NCI-H226 (cell line): ENCODE measurements at regions not wholly inside any gene's neighbourhood (a gene's known extent, or its start where the extent isn't known, plus 50 kb on each side); places are given as distances from the start of the nearest gene placed in this dataset.

Experiments
- DNase-seq: peaks from one replicate; pipeline ENCODE4 v3.0.0-alpha.2; 2015

DNA sequence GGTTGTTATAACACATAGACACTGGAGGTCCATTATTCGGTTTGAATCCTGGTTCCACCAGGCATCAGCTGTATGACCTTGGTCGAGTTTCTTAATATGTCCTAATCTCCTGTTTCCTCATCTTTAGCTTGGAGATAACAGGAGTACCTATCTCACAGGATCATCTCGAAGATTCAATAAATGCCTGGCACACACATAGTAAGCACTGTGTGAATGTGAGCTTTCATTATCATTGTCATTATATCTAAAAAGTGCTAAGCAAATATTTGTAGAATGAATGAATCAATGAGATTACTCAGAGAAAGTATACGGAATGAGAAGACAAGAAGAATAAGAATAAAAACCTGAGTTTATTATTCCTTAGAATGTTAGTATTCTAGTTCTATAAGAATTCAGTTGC lies 227.4 kb upstream of the CFAP20DC start:
- DNase-seq: no peak

DNA sequence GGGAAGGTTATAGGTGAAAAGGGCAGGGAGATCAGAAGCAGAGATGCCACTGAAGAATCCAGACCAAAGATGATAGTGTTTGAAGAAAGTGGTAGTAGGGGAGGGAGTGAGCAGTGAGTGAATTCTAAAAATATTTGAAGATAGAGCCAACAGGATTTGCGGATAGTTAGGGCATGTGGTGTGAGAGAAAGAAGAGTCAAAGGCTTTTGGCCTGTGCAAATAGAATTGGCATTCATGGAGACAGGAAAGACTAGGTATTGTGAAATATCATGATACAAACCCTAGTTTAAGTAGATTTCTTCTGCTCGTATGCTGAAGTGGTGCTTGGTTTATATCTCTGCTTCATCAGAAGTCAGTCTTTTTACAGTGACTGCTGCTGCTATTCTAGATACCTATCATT lies 224.2 kb upstream of the CFAP20DC start:
- peak; percentile 75 for DNase-seq

- DNase-seq: no peak
These were observed 222.1 kb upstream of the CFAP20DC start for GRCh38 chr3:59271971-59272370.

- no peak for DNase-seq
These were observed 221.1 kb upstream of the CFAP20DC start for GRCh38 chr3:59270921-59271320.

DNA sequence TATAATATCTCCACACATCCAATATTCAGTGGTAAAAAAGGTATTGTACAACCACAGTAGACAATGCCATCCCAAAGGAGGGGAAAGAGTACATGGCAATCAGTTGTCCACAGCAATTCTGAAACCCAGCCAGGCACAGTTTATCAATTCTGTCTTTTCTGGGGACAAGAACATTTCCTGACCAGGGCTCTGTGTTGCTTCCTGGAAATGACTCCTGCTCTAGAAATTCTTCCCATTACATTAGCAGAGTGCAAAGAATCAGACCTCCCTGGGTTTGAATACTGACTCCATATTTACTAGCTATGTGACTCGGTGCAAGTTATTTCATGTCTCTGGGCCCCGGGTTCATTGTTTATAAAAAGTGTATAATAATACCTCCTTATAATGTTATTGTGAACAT lies 220.4 kb upstream of the CFAP20DC start:
- no peak for DNase-seq

GRCh38 chr3:59268170-59268569 lies 218.3 kb upstream of the CFAP20DC start:
- peak; percentile 52 for DNase-seq

DNA sequence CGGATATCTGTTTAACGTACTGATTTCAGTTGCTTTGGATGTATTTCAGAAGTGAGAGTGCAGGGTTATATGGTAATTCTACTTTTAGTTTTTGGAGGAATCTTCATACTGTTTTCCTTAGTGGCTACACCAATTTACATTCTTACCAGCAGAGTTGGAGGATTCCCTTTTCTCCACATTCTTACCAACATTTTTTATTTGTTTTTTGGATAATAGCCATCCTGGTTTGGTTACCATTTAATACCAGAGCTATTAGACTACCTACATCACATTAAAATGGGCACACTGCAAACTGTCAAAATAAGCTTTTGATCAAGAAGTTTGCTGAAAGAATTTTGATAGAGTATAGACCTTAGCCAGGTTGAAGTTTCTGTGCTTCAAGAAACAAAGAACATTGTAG lies 217.2 kb upstream of the CFAP20DC start:
- no peak for DNase-seq

- DNase-seq: no peak
These were observed 216.7 kb upstream of the CFAP20DC start for GRCh38 chr3:59266551-59266950.

GRCh38 chr3:59265566-59265965 lies 215.7 kb upstream of the CFAP20DC start:
- no peak for DNase-seq

- DNase-seq: no peak
These were observed 214.5 kb upstream of the CFAP20DC start for GRCh38 chr3:59264366-59264765.

GRCh38 chr3:59263152-59263551 lies 213.3 kb upstream of the CFAP20DC start:
- no peak for DNase-seq

GRCh38 chr3:59262076-59262498 lies 212.3 kb upstream of the CFAP20DC start:
- DNase-seq: no peak

DNA sequence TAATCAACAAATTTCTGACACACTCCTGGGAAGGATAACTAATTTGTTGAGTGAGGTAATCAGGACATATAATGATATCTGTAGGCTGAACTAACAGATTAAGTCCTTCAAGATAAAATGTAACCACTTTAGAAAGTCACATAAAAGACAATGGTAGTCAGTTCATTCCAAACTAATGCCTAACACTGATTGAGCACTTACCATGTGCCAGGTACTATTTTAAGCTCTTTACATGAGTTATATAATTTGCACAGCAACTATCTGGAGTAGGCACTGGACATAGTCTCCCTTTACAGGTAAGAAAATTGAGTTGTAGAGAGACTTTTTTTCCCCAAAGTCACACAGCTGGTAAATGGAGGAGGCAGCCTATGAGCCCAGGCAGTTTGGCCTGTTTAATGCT lies 211.2 kb upstream of the CFAP20DC start:
- no peak for DNase-seq

DNA sequence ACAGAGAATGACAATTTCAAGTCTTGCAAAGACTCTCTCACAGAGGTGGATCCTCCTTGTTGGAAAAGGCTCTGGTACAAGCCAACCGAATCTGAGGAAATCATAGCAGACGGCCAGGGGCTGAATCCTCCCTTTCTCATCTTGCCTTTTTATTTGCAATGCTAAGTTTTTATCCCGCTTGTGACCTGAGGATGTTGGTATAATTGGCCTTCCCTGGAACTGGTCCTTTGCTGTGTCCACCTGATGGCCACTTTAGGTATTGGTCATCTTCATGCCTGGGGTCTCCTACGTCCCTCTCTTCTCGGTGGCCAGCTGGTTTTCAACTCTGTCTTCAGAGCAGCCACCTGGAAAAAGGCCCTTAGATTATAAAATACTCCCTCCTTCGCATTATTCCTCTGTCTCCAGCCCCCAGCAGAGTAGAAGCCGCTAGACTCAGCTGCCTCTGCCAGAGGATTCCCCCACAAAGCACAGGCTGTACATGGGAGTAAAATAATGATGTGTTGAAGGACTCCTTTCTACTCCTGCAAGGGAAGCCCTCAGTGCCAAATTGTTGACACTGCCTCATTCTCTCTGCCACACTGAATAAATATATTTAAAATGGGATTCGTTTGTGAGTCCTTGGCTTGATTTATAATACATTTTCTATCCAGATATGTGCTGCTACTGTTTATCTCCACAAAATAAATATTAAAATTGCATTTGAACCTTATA lies 208.9 kb upstream of the CFAP20DC start:
- no peak for DNase-seq

DNA sequence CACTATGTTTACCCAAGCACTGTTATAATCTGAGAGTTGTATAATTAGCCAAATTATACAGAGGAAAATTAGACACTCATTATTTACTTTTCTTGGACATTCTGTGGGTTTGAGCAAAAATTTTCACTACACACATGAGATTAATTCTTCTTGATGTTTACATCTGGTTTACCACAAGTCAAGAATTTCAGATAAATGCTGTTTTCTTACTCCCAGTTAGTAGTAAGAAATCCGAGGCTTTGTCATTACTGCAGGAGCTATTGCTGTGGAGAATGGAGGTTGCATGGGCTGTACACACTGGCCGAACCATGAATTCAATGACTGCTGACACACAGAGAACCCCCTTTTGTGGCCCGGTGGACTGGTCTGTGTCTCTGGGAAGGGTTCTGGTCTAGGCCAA lies 207.7 kb upstream of the CFAP20DC start:
- DNase-seq: no peak

- no peak for DNase-seq
These were observed 206.4 kb upstream of the CFAP20DC start for GRCh38 chr3:59256230-59256629.

DNA sequence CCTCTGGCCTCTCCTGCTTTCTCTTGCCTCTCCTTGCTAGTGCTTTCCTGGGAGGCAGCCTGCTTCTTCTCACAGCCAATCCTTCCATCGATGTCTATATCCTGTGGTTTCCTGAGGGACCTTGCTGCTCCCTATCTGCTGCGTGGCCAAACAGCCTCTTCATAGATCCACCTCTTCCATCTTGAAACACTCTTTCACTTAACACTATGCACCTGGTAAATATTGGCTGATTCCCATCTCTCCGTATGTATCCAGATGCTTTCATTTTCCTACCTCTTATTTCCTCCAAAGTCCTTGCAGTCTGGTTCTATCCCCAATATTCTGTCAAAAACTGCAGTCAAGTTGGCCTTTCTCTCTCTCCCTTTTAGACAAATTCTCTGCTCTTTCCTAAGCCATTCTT lies 205.2 kb upstream of the CFAP20DC start:
- DNase-seq: no peak

- DNase-seq: no peak
These were observed 204.6 kb upstream of the CFAP20DC start for GRCh38 chr3:59254433-59254832.

- DNase-seq: no peak
These were observed 203.7 kb upstream of the CFAP20DC start for GRCh38 chr3:59253523-59253922.

- peak; percentile 28 for DNase-seq
These were observed 202.0 kb upstream of the CFAP20DC start for GRCh38 chr3:59251869-59252268.

DNA sequence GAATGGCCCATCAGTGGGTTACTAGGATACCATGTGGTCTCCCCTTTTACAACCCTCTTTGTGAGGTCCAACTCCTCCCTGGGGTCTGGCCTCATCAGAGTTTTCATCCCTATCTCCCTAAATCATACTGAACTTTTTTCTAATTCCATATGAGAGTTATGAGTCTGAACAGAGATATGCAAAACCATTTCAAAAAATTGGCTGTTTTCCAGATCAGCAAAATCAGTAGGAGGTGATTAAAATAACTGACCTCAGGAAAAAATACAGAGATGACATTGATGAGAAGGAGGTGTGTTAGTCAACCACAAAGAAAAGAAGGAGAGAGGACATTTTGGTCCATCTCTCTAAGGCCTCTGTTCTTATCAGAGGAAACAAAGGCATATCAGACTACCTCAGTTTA lies 200.8 kb upstream of the CFAP20DC start:
- no peak for DNase-seq

DNA sequence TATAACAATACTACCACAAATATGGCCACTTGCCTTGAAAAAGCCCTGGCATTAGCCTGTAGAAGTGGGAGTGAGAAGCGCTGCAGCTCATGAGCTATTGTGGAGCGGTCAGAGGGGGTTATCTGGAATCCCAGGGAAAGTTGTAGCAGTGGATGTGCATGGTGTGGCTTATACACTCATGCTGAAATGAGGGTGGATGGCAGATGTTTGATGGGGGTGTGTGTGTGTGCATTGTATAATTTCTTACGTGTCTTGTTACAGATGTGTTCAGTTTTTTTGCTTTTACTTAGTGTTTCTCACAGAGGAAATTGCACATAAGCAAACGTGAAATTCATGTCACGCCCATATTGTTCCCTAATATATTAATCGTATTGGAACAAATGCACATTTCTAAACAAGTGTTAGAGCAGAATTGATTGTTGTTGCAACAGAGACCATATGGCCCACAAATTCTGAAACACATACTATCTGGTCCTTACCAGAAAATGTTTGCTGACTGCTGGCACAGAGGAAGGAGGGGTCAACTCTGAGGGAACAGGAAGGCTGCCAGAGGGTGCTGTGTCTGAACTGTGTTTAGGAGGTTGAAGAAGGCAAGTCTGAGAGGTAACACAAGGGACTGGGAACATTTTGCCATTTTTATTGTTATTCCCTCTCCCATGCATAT lies 200.0 kb upstream of the CFAP20DC start:
- DNase-seq: no peak

GRCh38 chr3:59249004-59249403 lies 199.2 kb upstream of the CFAP20DC start:
- no peak for DNase-seq

DNA sequence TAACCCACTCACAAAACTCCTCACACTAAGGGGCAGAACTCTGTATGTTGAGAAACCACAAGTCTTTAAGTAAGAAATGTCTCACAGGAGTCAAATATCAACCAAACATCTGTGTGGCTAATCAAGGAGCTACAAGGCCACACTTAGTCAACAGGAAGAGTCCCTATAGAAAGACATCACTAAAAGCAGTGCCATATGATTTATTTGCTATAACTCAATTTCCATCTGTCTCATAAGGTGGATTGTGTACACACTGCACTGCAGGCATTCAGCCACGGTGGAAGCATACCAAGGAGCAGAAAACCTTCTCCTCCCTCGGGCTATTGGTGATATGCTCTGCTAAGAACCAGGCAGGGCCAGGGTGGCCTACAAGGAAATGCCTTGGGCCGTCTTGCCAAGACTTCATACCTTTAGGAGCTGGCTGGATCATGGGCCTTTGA lies 197.6 kb upstream of the CFAP20DC start:
- DNase-seq: peak; percentile 88
